ENCODE measurements at regions not wholly inside any gene's neighbourhood (a gene's known extent, or its start where the extent isn't known, plus 50 kb on each side); places are given as distances from the start of the nearest gene placed in this dataset.

DNA sequence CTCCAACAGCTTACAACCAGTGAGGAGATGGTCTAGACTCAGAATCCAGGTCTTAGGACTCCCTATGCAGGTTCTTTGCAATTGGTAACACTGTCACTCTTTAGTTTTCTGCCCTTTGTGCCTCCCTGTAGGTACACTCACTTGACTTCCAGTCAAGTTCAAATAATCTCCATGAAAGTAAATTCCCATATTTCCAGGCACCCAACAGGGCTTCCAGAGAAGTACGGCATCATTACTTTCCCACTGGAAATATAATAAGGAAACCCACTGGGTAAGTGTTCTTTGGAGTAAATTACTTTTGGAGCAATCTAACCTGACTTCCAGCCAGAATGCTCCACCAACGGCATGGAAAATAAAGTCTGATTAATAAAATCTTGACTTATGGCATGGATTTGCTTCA lies 338.9 kb downstream of the HNRNPD start:
- no peak for DNase-seq (ENCODE audit: low read depth, low spot score)

DNA sequence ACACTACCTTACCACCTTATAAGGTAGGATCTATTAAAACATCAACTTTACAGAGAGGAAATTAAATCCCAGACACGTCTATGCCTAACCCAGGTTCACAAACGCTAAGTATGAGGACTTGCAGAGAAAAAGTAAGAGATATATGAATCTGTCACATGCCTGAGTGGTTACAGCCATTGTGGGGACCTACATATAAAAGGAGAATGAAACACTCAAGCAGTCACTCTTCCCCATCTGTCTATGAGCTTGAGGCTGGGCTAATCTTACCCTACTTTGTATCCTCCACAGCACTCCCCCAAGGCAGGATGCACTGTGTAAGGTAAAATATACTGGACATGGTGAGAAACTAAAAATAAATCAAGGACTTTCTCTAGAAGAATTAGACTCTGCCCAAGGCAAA lies 339.9 kb downstream of the HNRNPD start:
- no peak for DNase-seq (ENCODE audit: low read depth, low spot score)

DNA sequence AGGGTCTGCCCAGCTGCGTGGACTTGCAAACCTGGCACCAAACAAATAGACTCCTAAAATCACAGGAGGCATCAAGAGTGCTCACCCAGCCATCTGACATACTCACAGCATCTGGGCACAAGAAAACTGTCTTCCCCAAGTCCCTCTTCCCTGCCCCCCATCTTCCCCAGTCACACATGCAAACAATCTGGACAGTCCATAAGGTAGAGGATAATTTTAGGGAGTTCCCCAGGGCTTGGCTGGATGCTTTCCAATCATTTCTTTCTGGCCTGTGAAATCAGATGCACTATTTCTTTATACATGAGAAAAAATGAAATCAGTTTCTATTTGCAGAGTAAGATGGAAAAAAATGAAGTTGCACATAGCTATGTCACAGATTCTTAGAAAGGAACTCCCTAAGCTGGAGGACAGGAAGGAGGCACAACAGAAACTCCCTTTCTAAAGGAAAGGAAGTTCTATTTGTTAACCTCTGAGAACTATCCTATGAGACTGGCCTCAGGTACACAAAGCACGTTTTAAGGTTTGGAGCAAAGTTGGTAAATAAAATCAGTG lies 342.3 kb downstream of the HNRNPD start:
- DNase-seq (ENCODE audit: low read depth, low spot score) = no peak

DNA sequence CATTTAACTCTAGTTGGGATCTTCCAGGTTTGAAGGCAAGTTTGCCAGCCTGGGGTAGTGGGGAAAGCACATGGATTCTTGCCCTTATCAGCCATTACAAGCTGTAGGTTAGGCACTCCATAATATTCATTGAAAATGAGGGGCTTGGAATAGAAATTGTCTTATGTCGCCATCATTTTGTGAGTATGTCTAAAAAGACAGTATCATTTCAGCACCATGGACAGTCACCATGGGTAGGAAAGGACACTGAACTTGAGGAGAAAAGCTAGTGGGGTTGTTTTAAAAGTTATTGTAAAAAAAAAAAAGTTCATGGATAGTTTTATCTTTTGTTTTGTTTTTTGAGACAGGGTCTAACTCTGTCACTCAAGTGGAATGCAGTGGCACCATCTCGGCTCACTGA lies 356.1 kb downstream of the HNRNPD start:
- peak; percentile 67 for DNase-seq (ENCODE audit: low read depth, low spot score)

DNA sequence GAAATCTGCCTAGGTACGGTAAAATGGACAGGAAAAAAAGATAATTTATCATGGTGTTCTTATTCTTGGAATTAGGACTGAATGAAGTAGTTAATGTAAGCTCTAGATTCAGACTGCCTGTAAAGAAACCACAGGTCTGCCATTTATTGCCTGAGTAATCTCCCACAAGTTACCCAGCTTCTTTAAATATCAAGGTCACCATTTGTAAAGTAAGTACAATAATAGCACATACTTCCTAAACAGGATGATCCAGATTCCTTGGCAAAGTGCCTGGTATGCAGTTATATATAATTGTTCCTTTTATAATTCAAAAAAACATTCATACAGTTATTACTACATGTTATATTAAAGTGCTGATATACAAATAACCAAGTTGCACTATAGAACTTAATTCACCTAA lies 368.6 kb downstream of the HNRNPD start:
- no peak for DNase-seq (ENCODE audit: low read depth, low spot score)

DNA sequence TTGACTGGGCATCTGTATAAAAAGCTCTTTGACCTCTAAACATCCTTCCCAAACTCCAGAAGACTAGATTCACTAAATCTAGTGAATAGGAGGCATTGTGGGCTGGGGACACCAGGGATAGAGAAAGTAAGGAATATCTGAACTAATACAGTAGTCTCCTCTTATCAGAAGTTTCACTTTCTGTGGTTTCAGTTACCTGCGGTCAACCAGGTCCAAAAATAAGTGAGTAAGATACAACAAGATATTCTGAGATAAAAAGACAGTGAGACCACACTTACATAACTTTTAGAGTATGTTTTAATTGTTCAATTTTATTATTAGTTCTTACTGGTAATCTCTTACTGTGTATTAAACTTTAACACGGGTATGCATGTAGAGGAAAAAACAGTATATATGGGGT lies 376.5 kb downstream of the HNRNPD start:
- no peak for DNase-seq (ENCODE audit: low read depth, low spot score)

DNA sequence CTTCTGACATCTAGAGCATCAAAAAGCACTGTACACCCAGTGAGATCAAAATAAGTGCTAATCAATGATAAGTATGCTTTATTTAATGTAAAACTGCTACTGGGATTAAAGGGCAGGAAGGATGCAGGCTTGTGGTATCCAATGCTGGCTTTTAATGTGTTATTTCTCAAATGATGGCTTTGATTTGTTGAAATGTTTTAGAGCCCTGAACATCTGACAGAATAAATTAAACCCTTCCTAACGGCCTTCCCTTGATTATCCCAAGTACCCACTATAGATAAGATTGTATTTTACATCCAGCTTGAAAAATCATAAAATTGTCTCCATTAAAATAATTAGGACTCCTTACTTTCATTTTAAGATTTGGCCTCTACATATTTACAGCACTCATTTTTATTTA lies 382.9 kb downstream of the HNRNPD start:
- no peak for DNase-seq (ENCODE audit: low read depth, low spot score)

DNA sequence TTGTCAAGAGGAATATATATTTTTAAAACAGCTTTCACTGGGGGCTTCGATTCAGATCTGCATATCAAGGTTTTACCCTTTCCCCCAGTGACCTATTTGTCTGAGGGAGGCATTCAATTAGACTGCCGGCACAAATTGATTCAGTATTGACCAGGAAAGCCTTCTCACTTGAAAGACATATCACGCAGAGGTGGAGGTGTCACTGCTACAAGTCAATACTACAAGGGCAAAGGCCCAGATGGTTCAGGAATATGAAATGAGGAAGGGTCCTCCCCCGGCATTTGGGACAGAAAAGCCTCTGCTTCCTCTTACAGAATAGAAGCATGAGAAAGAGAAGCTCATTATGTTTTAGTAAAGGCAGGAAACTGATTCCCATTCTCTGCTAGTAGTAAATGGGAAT lies 383.6 kb downstream of the HNRNPD start:
- no peak for DNase-seq (ENCODE audit: low read depth, low spot score)

DNA sequence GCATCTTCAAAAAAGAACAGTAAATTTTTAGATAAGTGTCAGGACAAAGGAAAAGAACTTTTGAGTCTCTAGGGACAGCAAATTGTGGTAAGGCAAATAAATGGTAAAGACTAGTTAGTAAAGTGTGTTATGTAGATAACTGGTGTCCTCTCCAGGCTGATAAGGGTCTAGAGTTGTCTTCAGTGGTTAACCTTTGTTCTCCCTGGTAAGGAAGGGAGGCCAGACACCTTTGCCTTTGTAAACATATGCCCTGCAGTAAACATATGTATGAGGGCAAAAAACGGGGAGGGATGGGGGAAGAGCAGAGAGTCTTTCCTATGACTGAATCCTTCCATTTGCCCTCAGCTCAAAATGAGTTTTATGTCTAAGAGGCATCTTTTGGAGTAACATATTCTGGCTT lies 384.6 kb downstream of the HNRNPD start:
- DNase-seq (ENCODE audit: low read depth, low spot score) = no peak

DNA sequence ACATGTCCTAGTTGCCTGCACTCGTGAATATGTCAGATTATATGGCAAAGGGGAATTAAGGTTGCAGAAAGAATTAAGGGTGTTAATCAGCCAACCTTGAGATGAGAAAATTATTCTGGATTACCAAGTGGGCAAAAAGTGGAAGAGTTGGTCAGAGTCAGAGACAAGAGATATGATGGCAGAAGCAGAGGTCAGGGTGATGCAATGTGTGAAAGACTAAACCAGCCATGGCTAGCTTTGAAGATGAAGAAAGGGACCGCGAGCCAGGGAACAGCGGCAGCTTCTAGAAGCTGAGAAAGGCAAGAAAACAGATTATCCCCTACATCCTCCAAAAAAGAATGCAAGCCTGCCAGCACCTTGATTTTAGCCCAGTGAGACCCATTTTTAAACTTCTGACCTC lies 385.6 kb downstream of the HNRNPD start:
- no peak for DNase-seq (ENCODE audit: low read depth, low spot score)

DNA sequence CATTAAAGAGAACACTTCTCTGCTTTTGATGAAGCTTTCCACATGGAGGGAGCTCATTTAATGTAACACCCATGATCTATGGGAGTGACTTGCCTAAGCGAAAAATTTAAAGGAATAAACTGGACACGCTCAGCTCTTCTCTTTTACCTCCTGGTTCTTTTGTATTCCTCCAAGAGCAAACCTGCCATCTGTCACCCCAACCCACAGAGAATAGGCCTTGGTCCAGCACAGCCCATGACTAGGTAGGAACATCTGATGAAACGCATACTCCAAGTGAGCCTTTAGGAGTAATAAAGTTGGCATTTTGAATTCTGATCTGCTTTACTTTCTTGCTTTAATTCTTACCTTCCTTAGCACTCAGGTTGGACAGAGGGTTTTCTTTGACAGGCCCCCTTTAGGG lies 389.0 kb downstream of the HNRNPD start:
- no peak for DNase-seq (ENCODE audit: low read depth, low spot score)

DNA sequence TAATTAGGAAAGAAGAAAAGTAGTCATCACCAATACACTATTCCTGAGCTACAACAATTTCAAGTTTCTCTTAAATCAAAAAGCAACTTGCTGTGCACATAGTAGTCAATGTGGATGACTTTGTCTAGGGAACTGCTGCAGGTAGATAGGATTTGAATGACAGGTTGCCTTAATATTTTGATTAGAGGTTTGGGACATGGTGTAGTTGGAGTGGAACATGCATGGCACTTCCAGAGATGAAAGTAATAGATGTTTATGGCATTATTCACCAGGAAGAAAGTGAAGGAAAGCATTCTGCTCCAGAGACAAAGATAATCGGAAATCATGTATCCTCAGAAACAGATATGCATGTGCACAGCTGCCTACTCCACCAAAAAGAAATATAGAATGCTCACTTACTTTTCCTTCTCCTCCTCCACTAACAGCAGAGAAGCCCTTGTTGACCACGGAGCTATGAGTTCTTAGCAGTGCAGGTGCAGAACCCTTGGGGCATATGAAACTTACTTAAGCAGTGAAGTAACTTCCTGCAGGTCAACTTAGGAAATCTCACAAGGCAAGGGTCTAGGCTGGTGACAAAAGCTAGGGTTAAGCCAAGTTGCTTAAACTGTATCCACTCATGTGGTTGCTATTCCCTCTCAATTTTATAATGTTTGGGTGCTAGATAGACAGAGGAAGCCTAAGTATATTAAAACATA lies 390.8 kb downstream of the HNRNPD start:
- no peak for DNase-seq (ENCODE audit: low read depth, low spot score)

DNA sequence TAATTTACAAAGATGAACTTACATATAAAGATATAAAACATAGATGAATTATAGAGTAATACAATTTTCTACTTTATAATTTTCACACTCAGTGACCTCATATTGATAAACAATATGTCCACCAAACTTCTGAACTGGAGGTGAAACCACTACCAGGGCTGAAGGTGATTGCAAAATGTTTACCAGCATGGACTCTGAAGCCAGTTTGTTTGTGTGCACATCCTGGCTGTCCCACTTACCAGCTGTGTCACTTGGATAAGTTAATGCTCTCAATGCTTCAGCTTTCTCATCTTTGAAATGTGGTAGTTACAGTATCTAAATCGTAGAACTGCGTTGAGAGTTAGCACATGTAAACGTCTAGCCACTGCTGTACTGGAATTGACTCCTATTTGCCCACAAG lies 392.6 kb downstream of the HNRNPD start:
- no peak for DNase-seq (ENCODE audit: low read depth, low spot score)

DNA sequence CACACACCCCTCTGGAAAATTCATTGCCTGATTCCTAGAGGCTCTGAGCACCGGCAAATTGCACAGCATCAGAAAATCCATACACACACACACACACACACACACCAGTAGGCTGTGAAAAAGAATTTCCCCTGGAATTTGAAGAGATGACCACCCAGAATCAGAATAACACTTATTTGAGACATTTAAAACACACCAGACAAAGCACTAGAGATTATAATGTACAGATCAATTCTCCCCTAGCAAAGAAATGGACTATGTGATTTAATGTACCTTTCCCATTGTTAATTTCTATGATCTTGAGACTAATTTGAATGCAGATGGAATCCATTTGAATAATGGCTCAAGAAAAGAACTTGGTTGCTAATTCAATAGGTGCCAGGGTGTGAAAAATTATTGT lies 399.3 kb downstream of the HNRNPD start:
- DNase-seq (ENCODE audit: low read depth, low spot score) = no peak

DNA sequence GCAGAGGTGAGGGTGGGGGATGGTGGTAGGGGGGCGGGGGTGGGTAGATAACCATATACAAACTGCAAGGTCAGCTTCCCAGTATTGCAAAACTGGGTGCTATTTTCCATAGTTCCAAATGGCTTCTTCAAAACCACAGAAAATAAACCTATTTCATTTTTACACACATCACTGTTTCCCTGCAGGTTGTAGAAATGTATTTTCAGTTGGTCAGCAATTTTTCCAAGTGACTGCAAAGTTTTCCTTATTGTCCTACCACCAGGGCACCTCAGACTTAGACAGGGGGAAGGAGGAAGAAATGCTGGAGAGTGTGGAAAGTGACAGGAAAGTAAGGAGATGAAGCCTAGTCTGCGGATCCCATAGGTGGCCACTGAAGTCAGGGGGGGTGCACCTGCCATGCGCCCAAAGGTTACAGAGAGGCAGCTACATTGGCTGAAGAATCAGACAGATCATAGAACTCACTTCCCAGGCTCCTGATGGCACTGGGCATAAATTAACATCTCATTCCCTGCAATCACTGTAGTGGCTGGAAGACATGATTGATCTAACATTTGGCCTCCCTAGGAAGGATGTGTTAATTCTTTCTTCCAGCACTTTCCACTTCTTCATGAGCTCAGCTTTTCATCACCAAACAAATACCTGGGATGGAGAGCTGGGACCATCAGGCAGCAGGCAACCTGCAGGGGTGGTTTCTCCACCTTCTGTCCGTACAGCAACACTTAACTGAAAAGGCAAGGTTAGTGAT lies 402.0 kb downstream of the HNRNPD start:
- no peak for DNase-seq (ENCODE audit: low read depth, low spot score)

DNA sequence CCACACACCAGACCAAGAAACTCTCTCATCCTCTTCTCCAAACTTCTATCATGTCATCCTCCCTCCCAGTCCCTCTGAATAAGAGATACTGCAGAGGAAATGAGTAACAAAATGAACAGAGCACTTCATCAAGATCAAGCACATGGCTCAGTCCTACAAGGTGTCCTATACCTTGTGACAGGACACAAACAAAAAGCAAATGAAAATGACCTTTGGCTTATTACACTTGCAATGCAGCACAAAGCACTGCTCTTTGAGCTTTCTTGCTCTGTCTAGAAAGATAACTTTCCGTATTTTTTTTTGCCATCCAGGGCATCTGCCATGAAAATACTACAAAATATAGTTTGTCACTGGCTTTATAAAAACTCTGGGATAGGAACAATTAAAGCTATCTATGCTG lies 402.7 kb downstream of the HNRNPD start:
- no peak for DNase-seq (ENCODE audit: low read depth, low spot score)

DNA sequence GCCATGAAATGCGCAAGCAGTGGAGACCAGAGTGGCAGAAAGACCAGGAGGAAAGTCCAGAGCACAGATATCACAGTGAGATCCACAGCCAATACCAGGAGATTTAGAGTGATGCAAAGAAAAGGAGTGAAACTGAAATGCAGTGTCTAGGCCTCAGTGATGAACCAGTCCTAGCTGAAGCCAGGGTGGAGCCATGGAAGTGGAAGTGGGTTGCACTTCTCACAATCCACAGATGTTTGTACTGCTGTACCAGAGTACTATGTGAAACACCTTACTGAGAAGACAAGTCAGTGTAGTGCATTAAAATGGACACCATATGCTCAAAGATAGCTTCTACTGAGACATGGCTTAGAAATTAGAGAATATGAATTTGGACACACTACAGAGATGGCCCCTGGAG lies 403.3 kb downstream of the HNRNPD start:
- DNase-seq (ENCODE audit: low read depth, low spot score) = no peak

DNA sequence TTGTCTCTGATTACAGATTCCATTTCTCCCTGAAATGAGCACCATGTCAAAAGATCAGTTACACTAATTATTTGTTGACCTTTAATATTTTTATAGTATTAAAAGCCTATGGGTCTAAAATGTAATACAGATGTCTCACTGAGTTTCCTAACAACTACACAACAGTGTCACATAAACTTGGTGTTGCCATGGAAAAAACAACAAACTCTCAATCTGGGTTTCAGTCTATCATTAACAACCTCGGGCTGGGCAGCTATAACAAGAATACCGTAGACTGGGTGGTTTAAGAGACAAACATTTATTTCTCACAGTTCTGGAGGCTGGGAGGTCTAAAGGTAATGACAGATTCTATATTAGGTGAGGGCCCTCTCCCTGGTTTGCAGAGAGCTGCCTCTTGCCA lies 407.1 kb downstream of the HNRNPD start:
- no peak for DNase-seq (ENCODE audit: low read depth, low spot score)

DNA sequence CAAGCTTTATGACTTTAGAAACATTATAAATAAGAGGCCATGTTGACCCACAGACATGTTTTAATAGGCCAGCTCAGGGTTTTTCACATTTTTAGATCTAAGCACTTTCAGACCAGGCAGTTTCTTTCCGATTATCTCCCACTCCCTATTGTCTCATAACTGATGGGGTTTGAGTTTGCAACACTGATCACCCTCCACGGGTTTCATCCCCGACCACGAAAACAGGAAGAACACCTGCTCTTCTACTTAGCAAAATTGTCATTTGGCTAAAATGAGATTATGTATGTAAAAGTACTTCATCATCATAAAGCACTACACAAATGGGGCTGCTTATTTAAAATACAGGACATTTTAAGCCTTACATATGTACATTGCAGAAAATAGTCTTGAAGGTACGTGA lies 407.9 kb downstream of the HNRNPD start:
- DNase-seq (ENCODE audit: low read depth, low spot score) = no peak

DNA sequence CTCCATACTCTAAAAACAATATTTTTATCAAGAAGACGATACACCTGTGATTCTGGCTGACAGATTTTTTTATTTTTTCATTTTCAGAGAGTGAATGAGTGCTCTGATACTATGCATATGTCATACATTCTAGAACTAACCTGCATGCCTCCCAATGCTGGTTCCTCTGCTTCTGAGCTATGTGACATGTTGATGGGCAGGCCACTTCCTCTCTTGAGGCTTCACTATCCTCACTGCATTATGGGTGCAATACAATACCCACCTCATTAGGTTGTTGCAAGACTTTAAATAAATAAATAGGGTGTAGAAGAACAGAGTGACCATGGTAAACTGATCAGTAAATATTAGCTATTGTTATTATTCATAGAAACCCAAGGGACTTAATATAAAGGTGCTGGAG lies 408.3 kb downstream of the HNRNPD start:
- DNase-seq (ENCODE audit: low read depth, low spot score) = no peak

DNA sequence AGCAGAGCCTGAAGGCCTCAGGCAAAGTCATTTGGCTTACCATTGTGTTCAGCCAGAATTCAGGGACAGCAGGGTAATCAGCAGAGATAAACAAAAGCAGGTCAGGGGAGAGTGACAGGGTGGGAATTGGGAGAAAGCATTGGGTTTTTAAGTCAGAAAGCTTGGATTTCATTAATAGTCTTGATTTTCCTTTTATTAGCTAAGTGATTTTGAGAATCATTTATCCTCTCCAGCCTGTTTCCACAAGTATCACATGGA lies 410.1 kb downstream of the HNRNPD start:
- DNase-seq (ENCODE audit: low read depth, low spot score) = no peak

DNA sequence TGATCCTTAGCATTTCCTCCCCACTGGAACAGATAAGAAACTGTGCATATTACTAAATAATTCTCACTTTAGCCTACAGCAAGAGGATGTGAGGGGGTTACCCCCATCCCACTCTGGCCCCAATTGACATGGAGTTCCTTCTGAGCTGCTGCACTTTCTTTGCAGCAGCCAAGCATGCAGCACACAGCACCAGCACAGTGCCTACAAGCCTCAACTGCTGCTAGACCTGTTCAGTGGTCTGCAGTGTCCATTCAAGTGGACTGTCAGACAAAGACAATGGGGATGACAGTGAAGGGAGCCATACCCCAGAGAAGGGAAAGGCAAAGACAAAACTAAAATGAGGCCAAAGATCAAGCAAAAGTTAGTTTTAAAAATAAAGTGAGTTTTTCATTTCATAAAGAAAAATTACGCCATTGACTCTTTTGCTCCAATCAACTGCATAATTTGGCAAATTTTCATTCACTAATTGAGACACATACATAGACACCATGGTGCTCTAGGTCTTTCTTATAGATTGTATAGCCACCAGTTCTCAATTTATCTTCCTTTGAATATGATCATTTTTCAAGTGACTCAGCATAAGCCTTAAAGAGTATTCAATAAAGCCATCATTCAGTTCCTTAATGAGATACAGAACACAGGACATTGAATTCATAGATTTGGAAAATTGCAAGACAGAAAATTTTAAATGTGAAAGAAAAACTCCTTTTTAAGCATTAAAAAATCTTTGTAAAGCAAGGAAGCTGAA lies 410.6 kb downstream of the HNRNPD start:
- DNase-seq (ENCODE audit: low read depth, low spot score) = no peak

DNA sequence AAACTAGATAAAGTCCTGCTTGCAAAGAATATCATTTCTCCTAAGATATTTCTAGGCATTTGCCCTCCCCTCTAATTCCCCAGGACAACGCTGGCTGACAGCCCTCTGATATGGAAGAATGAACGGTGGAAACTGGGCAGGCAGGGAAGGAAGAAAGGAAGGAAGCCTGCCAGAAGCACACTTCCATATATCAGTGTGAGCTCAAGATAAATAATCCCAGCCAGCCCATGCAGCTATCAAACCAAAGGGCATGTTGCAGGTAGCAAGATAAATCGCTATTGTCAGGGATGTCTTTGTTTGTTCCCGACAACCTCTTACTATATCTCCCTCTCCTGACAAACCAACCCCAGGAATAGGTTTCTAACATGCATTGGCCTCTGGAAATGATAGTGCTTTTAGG lies 412.8 kb downstream of the HNRNPD start:
- DNase-seq (ENCODE audit: low read depth, low spot score) = no peak

Data from astrocyte of the hippocampus (primary cell).